ENCODE measurements at regions not wholly inside any gene's neighbourhood (a gene's known extent, or its start where the extent isn't known, plus 50 kb on each side); places are given as distances from the start of the nearest gene placed in this dataset.
"Not testable (repeated sequence)": the region's sequence is repeated elsewhere in the genome, so short reads cannot be mapped to it uniquely, and the experiment has no call there.

DNA sequence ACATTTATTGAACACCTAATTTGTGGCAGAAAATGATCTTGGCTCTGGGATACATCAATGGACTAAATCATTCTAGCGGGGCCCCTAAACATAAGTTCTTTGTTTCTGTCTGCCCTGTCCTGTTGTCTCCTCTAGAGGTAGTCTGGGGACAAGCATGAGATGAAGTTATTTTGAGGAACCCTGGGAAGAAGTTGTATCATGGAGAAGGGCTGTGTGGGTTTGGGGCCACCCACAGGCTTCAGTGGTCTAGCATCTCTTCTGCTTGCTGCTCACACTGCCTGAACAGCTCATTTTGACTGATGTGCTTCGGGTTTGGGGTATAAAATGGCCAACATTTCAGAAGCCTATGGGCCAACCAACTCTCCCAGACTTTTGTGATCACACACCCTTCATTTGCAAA lies 50.3 kb upstream of the OSBPL11 start:
- no peak for DNase-seq

DNA sequence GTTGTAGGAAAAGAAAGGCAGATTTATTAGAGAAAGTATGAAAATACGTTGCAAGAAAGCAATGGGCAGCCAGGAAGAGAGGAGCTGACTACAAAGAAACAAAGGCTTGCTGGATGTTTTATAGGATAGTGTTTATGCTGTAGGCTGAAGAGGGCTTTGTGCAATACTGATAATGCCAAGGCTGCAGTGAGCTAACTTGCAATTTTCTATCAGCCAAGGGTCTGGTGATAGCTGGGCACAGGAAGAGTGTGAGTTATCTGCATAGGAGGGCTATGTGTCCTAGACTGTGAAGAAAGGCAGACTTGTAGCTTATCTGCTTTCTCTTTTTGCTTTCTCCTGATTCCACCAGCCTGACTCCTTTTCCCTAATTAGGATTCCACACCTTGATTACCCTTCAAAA lies 51.3 kb upstream of the OSBPL11 start:
- no peak for DNase-seq

DNA sequence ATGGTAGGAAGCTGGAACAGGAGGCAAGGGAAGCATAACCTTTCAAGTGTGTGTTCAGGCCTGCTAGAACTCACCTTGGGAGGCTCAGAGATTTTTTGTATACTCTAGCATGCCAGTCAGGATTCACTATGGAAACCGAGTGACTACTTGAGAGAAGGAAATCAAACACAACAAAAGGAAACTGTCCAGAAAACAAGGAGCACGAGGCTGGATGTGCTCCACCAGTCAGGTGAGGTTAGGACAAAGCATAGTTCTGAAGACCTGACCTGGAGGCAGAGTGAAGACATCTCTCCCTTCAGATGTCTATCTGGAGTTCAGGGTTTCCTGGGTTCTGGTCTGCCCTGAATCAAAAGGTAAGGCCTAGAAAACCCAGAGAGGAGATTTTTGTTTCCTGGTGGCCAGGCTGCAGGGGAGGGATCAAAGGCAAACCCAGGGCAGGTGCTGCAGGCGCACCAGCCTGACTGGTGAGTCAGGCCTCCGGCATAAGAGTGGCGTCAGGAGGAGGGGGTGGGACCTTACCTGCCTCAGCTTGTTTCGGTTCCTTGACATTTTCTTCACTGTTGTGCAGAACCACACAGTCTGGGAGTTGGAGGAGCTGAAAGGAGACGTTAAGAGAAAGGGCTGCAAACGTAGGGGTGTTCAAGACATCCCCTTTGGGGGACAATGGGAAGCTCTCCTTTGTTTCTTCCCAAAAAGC lies 52.2 kb upstream of the OSBPL11 start:
- no peak for DNase-seq

DNA sequence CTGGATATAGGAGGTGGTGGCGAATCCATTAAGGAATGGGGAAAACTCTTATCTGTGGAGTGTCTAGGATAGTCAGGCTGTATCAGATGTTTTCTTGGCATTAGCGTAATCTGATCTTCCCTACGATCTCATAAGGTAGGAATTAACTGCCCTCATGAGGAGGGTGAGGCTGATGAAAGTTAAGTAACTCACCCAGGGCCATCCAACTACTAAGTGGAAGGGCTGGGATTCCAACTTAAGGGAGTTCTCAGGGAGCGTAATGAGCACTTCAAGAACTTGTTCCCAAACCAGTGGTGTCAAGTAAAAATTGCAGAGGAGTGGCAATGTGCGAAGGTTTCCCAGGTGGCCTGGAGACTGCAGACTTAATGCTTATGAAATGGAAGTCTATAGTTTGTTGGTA lies 55.9 kb upstream of the OSBPL11 start:
- DNase-seq, result no peak

DNA sequence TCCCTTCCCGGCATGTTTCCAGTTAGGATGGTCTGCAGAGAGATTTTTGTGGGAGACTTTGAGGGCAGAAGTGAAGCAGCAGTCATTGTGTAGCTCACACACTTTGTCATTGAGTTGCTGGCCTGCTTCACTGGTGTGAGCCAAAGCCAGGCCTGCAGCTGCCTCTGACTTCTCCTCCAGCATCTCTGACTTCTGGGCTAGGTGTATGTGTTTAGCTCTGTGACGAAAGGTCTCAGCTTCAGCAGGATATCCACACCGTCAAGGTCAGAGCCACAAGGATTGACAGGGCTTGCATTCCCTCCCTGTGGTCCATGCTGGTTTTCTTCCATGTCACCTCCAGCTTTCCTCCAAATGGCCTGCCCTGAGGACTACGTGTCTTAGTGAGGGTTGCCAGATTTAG lies 57.1 kb upstream of the OSBPL11 start:
- DNase-seq, result no peak

DNA sequence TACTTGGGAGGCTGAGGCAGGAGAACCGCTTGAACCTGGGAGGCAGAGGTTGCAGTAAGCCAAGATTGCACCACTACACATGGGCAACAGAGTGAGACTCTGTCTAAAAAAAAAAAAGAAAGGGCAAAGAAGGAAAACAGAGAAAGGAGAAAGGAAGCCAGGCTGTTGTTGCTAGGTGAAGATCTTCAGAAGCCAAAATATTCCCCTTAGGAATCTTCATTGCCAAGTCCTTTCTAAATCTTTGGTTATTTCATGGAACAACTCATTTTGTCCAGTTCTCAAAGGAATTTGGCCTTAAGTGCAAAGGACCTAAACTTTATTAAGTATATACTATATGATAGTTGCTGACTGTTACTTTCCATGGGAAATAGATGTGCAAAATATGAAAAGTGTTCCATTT lies 59.2 kb upstream of the OSBPL11 start:
- DNase-seq, result no peak

DNA sequence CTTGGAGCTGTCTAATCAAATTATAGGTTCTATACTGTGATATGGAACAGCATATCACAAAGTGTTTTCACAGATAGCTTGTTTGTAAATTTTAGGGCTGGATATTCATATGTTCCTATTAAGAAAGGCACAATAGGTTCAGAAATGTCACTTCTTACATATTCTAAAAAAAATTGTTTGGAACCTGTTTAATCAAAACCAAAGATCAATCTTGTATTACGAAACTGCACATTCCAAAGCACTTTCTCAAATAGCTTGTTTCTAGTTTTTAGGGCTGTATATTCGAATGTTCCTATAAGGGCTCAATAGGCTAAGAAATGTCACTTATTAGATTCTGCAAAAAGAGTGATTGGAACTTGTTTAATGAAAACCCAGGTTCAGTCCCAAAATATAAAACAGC lies 67.4 kb upstream of the OSBPL11 start:
- DNase-seq, result no peak

DNA sequence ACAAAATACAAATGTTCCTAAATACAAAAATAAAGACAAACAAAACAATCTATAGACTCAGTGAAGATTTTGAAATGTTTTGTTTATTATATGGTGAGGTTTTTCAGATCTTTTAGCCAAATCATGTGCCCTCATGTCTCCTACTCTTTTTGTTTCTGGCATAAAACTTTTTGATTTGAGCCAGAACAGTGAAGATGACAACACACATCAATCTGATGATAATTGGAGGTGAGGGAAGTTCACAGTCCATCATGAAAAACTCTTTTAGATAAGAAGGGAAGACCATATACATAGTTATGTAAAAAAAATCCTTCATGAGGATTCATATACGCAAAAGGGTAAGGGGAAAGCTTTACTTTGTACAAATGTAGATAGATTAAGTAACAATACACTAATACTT lies 75.1 kb upstream of the OSBPL11 start:
- no peak for DNase-seq

DNA sequence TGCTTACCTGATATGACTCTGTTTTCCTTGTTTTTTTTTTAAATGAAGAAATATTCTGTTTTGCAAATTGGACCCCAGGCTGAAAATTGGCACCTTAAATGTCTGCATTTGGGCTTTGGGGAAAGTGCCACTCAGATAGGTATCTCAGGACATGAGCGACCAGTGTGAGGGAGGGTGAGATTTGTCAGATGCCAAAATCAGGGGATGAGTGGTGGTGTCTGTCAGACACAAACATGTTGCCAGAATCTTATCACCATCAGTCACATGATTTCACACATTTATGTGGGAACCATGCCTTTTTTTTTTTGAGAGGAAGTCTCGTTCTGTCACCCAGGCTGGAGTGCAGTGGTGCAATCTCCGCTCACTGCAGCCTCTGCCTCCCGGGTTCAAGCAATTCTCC lies 75.6 kb upstream of the OSBPL11 start:
- no peak for DNase-seq

DNA sequence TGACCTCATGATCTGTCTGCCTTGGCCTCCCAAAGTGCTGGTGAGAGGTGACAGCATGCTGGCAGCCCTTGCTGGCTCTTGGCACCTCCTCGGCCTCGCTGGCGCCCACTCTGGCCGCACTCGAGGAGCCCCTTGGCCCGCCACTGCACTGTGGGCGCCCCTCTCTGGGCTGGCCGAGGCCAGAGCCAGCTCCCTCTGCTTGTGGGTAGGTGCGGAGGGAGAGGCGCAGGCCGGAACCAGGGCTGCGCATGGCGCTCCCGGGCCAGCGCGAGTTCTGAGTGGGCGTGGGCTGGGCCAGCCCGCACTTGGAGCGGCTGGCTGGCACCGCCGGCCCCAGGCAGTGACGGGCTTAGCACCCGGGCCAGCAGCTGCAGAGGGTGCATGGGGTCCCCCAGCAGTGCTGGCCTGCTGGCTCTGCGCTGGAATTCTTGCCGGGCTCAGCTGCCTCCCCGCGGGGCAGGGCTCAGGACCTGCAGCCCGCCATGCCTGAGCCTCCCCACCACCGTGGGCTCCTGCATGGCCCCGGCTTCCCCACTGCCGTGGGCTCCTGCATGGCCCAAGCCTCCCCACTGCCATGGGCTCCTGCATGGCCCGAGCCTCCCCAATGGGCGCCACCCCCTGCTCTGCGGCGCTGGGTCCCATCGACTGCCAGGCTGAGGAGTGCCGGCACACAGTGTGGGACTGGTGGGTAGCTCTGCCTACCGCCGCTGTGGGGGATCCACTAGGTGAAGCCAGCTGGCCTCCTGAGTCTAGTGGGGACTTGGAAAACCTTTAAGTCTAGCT lies 76.4 kb upstream of the OSBPL11 start:
- DNase-seq, result no peak

DNA sequence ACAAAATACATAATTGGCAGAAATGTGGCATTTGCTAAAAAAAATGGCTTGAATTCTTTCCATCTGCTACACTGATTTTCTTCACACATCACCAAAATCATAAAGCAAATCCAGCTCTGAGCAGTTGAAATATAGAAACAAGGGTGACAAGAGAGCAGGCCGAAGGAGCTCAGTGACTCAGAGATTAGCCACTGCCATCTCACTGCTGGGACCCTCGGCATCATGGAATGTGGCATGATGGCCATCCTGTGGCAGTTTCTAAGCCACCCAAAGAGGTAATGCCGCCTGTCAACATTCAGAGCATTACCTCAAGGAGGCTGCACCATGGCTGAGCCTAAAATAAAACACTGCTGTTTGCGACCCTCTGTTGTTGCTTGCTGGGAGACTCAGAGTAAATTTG lies 80.5 kb upstream of the OSBPL11 start:
- DNase-seq, result no peak

DNA sequence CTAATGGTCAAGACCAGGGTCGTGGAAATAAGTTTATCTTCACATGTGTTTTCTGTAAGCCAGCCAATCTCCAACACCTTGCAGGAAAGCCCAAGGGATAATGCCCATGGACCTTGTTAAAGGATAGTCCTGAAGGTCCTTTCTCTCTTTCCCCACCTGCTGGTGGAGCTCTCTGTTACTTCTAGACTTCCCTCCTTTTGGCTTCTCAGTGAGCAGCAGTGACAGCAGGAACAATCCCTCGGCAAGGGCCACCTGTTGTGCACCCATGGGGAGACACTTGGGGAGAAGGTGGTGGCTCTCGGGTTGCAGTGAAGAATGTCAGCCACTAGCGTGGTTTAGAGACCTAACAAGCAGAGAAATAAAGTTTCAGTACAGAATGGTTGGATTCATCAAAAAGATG lies 84.0 kb upstream of the OSBPL11 start:
- no peak for DNase-seq

DNA sequence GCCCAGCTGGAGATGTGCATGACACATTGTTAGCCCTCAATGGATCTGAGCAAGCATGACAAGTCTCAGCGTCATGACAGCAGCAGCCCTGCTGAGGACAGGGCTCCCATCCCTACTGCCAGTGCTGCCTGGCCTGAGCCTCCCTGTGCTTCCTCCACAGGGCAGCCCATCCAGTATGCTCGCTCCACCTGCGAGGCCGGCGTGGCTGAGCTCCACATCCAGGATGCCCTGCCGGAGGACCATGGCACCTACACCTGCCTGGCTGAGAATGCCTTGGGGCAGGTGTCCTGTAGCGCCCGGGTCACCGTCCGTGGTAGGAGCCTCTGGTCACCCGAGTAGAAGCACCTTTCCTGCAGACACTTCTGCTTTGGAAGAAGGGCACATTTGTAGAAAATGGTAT lies 85.8 kb upstream of the OSBPL11 start:
- DNase-seq, result no peak

DNA sequence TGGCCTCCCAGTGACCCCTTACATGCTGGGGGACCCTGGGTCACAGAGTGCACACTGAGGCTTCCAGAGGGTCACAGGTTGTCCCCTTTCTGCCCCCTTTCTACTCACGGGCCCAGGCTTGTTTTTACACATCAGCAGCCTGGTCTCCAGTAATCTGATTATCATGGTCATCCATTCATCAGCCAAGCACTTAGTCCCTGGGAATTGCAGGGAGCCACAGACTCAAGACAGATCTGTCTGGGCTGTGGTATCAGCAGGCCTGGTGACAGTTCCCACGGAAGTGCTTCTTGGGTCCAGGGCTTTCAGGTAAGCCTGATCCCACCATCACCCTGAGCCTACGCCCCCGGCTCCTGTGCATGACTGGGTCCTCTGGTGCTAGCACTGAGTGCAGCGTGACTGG lies 86.6 kb upstream of the OSBPL11 start:
- not testable (repeated sequence) for DNase-seq

DNA sequence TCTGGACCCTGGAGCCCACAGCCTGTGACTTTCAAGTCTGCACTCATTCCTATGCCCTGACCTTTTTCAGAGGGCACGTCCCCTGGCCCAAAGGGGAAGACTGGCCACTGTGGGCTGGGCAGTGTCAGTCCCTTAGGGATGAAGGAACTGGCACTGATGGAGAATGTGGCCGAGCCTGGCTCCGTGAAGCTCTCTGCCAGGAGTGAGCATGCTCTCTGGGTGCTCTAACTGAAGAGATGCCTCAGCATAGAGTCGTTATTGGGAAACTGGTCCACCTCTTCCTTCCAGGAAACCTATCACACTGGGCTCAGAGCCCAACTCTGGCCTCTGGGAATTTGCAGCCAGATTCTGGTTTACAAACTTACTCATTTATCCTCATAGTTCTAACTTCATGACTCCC lies 87.3 kb upstream of the OSBPL11 start:
- DNase-seq, result not testable (repeated sequence)

DNA sequence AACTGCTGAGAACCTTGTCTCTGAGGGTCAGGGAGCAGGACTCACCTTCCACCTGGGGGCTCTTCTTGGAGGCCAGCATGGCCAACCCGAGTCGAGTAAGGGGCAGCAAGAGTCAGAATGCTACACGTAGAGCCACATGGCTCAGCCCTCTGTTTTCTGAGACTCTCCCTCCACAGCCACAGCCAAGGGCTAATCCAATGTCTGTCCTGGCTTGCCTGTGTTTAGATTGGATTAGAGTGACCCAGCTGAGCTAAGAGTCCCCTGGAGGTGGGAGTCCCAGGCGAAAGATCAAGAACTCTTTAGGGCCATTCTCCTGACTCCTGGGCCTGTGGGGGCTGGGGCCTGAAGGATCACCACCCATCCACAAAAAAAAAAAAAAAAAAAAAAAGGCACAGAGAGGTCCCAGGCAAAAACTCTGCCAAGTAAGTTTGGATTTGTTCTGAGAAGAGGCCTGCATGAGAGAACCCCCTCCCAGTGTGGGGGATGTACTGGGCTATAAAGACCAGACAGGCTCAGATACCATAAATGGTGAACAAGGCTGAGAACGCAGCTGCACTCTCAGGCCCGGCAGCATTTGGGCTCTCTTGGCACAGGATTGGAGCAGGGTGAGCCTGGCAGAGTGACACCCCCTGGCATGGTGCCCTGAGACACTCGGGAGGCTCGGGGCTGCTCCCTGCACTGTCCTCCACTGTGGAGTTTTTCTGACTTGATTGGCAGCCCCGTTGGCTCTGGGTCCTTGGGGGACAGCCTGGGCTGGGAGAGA lies 88.0 kb upstream of the OSBPL11 start:
- DNase-seq, result no peak

DNA sequence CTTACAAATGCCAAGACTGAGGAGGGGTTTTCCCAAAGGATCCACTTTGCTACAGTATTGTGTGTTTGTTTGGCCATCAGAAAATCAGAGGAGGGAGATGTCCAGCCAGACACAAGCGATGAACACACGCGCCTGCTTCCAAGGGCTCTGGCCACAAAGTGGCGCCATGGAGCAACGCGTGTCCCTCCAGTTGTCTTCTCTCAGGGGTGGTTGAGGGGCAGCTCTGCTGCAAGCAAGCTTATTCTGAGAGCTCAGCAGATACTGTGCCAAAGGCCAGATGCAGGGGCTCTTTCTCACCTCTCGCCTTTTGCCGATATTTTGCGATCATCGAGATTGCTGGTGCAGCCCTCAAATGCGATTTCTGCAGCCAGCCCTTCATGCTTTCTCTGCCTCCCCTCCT lies 88.9 kb upstream of the OSBPL11 start:
- no peak for DNase-seq

DNA sequence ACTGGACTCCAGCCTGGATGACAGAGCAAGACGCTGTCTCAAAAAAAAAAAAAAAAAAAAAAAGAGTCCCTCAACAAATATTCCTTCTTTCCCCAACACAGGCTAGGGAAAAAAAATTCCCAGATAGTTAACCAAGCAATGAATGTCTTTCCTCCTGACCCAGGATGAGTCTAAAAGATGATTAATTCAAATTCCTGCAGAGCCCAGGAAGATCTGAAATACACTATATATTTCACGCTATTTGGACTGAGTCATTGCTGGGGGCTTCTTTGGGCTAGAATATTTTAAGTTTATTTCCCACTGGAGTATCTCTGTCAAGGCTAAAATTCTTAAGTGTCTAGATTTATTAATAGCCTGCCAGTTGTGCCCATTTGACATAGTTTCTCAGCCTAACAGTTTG lies 90.4 kb upstream of the OSBPL11 start:
- DNase-seq, result not testable (repeated sequence)

DNA sequence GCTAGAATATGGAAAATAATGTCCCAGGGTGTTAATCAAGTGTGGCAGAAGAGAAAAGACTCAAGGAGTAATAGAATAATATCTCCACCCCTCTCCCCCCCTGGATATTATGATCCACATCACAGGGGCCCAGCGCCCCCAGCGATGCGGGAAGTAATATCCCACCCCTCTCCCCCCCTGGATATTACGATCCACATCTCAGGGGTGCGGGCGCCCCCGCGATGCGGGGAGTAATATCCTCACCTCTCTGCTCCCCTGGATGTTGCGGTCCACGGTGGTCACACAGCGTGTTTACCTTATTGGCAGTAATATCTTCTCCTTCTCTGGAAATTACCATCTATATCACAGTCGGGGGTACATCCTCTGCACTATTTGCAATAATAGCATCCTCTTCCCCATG lies 97.1 kb upstream of the OSBPL11 start:
- DNase-seq, result no peak

DNA sequence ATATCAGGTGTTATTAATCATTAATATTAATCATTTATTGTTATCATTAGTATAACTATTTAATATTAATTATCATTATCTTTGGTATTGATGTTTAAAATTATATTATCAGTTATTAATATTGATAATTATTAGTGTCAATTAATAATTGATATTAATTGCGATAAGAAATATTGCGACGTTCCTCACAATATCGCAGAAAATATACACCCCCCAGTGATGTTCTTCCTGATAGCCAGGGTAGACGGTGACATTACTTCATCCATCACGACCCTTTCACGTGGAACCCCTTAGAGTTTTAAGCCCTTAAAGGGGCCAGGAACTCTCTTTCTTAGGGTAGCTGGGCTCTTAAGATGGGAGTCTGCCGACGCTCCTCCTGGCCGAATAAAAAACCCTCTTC lies 98.6 kb upstream of the OSBPL11 start:
- DNase-seq, result no peak

DNA sequence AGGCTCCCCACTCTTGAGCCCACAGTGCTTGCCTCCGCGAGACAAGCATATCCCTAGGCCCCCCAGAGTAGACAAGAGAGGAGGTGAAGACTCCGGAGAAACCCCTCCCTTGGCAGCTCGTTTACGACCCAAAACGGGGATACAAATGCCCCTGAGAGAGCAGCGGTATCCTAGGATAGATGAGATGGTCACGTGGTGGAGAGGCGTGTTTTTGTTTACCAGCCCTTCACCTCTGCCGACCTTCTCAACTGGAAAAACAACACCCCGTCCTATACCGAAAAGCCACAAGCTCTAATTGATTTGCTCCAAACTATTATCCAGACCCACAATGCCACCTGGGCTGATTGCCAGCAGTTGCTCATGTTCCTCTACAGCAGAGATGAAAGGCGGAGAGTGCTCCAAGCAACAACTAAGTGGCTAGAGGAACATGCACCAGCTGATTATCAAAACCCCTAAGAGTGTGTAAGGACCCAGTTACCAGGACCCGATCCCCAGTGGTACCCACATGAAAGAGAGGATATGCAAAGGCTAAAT lies 99.5 kb upstream of the OSBPL11 start:
- DNase-seq, result no peak

DNA sequence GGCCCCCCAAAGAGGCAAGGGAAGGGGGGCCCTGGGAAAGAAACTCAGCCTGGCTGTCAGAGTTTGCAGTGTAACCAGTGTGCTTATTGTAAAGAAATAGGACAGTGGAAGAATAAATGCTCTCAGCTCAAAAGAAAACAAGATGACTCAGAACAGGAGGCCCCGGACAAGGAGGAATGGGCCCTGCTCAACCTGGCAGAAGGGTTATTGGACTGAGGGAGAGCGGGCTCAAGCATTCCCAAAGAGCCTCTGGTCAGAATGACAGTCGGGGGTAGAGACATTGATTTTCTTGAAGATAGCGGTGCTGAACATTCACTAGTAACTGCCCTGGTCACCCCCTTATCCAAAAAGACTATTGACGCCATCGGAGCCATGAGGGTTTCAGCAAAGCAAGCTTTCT lies 100.4 kb upstream of the OSBPL11 start:
- DNase-seq, result no peak

DNA sequence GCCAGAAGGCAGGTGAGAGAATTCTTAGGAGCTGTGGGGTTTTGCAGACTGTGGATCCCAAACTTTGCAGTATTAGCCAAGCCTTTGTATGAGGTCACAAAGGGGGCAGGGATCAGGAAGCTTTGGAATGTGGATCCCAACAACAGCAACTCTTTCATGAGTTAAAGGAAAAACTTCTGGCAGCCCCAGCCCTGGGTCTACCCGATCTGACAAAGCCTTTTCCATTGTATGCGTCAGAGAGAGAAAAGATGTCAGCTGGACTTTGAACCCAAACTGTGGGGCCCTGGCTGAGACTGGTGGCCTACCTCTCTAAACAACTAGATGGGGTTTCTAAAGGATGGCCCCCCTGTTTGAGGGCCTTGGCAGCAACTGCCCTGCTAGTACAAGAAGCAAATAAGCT lies 101.8 kb upstream of the OSBPL11 start:
- not testable (repeated sequence) for DNase-seq

All from occipital lobe (tissue), 1 donor.